NOMO-1 treated with DMSO at 0.1 percent for 48 hours (cell line): ENCODE measurements at regions not wholly inside any gene's neighbourhood (a gene's known extent, or its start where the extent isn't known, plus 50 kb on each side); places are given as distances from the start of the nearest gene placed in this dataset.
A peak's percentile ranks its signal among the peaks of the same experiment; 100 is the strongest.

ENCODE experiments used
- DNase-seq: peaks from one replicate; lab custom pipeline; 2025; ENCODE audit not compliant: unreplicated experiment; lab: John Stamatoyannopoulos, UW

DNA sequence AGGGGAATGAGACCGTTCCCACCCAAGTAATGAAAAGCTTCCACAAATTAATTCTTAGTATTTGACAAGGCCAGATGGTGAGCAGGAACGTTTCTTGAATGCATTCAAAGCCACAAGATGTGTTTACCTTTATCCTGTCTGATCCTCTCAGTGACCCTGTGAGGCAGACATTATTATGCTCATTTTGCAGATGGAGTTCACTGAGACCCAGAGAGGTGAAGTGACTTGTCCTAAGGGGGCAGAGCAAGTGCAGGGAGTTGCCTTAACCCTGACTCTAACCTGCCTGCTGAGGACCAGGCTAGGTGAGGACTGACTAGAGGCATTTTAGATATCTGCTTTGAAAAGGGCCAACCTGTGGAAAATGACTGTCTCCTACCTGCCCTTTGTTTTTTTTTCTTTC, 156.7 kb downstream of the HAPSTR1 start:
- no peak for DNase-seq

DNA sequence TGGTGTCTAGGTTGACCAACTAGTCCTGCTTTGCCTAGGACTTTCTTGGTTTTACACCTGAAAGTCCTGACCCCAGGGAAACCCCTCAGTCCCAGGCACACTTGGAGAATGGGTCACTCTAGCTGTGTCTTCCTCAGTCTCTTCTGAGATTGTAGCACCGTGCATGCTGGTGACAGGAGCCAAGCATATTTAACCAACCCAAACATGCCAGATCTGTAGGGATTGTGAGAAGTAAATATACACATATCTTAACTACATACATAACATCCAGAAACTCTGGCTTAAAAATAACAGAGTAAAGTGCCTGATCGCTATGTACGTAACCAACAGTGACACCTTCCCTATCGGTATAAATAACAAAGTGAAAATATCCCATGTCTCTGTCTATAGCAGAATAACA, 158.1 kb downstream of the HAPSTR1 start:
- DNase-seq: no peak

DNA sequence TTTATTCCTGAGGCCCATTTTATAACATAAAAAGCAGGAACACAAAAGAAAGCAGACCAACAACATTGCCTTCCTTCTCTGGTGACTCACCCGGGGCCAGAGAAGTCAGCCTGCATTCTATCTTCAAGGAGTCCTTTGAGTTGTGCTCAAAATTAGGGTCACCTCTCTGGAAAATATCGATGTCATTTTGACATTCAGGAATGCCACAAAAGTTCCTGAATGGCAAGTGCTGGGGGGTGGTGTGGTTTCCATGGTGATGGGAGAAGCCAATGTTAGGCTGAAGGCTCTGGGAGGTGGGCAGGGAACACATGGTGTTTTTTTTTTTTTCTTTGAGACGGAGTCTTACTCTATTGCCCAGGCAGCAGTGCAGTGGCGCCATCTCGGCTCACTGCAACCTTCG, 159.6 kb downstream of the HAPSTR1 start:
- no peak for DNase-seq

DNA sequence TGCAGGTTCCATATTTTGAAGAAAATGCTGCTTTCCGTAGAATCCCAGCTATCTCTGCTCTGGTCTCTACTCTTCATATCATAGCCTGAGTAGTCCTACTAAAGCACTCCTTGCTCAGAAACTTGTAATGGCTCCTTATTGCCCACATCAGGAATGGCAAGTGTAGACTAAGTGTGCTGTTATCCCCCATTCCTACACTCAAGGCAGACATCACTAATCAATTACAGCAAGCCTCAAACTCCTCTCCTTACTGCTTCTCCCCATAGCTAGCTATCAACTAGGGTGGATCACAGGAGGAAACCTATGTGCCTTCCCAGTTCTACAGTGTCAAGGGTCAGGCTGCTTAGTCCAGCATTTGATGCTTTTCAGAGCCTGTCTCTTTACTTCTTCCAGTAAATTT, 163.4 kb downstream of the HAPSTR1 start:
- DNase-seq: no peak

DNA sequence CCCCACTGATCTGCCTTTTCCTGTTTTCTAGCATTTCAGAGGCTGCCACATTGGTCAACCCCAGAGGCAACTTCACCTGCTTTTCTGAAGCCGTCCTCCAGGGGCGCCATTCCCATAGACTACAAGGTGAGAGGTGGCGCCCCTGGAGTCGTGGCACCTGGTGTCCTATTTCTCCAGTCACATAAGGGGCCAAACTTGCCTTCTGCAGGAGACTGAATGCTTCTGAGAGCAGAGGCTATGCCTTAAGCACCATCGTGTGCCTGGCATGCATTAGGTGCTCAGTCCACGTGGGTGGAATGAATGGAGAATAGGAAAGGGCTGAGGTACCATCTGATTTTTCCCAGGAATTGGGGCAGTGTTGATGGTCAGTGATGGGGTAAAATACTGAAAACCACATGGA, 164.8 kb downstream of the HAPSTR1 start:
- DNase-seq: no peak

DNA sequence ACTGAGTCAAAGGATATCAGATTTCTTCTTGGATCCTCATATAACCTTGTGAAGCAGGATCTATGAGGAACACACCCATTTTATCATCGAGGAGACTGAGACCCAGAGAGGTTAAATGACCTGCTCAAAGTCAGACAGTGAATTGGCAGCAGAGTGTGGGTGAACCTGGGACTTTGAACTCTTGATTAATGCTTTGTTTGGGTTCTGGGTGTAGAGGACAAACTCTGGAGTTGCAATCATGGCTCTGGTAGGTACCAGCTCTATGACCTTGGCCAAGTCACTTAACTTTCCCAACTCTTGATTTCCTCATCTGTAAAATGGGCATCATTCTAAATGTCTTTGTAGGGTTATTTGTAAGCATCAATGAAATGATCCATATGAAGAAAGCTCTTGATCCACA, 166.4 kb downstream of the HAPSTR1 start:
- DNase-seq: no peak

DNA sequence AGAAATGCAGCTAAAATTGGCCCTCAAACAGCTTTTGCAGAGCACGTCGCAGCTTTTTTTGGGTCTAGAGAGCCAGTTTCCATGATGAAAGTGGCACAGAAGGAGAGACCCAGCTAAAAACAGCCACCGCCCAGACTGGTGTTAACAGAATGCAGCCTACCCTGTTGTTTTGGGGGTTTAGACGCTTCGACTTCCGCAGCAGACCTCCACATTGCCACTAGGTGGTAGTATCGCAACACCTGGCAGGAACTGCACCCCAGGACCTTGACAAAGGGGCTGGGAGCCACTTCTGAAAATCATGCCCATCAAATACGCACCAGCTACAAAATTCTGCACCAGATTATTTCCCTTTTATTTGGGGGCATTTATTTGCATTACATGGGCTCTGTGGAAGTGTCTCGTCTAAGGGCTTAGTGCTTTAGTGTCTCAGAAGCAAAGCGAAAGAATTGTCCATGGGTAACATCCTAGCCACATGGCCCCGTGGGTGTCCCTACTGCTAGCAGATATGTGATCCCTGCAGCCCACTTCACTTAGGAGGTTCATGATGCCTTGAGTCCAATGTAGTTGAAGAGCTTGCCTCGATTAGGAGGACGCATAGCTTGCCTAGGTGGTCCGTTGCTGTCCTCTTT, 167.1 kb downstream of the HAPSTR1 start:
- DNase-seq: peak; percentile 17

DNA sequence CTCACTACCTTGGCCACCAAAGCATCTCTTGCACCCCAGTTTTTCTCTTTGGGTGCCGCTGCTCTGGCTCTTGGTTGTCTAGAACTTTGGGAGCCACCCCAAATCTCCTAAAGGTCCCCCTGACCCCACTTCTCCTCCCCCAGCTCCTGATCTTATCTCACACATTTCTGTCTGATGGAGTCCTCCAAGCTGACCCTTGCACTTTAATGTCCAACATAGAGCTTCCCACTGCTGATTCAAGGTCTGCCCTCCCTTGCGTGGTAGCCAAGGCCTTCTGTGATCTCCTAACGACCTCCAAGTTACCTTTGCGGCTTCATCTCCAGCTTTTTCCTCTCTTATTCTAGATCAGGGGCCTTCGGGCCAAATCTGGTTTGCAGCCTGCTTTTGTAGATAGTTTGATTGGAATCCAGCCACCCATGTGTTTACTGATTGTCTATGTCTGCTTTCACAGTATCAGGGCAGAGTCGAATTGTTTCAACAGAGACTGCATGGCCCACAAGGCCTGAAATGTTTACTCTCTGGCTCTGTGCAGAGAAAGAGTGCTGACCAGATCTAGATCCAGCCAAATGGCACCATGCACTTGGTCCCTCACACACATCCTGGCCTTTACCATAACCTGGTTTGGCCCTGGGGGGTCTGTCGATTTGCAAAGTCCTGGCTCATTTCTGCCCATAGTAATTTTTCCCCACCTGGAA, 168.6 kb downstream of the HAPSTR1 start:
- DNase-seq: no peak

DNA sequence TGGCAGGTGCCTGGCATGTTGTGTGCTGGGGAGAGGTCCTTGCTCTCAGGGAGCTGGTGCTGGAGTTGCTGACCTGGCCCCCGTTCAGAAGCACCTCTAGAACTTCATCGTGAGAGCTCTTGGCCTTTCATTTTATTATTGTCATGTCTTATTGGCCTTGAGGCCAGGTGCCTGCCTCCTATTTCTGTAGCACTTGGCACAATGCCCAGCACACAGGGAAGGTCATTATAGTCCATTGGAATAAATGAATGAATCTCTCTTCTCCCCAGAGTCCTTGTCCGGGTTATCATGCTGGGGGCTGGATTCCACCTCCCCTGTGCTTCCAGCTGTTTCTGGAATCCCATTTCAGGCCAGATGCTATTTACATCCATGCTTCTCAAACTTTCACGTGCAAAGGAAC, 169.2 kb downstream of the HAPSTR1 start:
- DNase-seq: no peak

DNA sequence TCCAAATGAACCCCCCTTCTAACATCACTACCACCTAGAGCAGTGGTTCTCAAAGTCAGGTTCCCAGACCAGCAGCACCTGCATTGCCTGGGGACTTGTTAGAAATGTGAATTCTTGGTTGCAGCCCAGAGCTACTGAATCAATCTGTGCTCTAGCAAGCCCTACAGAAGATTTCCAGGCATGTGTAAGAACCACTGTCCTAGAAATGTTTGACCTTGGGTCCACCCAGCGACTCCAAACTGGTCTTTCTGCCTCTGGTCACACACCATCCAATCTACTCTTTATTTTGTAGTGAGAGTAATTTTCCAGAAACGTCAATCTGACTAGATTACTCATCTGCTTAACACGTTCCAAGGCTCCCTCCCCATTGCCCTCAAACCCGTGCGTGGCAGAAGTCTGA, 169.9 kb downstream of the HAPSTR1 start:
- DNase-seq: no peak

DNA sequence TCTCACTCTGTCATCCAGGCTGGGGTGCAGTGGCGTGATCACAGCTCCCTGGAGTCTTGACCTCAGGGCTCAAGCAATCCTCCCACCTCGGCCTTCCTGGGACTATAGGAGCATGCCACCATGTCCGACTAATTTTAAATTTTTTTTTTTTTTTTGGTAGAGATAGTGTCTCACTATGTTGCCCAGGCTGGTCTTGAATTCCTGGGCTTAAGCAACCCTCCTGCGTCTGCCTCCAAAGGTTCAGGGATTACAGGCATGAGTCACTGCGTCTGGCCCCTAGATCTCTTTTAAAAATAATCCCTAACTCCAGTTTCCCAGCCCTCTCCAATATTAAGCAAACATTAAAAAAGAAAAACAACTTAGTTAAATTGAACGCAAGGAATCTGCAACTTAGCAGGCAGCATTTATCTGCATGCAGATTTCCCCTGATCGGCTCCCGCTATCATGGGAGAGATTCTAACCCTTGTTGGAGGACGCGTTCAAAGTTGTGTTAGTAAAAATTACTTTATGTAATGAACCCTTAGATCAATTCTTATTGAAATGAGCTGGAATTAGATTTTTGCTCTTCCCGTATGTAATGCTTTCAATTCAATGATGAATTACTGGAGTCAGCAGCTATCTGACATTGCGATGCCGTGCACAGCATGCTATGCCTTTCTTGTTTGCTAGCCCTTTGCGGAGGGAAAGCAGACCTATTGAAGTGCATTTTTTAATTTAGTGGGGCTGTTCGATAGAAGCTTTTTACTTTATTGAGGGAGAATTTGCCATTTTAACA, 171.7 kb downstream of the HAPSTR1 start:
- no peak for DNase-seq

DNA sequence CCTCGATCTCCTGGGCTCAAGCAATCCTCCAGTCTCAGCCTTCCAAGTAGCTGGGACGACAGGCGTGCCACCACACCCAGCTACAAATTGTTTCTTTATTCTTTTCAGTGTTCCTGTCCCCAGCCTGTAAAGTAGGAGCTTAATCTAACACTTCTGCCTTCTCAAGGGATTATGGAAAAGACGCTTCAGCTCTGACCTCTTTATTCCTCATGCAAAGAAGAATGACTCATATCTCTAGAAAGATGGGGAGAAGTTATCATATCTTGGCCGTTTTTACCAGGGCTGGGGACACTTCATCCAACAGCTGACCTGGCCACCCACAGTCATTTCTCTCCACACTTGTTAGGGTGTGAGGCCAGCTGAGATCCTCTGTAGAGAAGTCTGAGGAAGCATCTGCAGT, 172.6 kb downstream of the HAPSTR1 start:
- DNase-seq: no peak

DNA sequence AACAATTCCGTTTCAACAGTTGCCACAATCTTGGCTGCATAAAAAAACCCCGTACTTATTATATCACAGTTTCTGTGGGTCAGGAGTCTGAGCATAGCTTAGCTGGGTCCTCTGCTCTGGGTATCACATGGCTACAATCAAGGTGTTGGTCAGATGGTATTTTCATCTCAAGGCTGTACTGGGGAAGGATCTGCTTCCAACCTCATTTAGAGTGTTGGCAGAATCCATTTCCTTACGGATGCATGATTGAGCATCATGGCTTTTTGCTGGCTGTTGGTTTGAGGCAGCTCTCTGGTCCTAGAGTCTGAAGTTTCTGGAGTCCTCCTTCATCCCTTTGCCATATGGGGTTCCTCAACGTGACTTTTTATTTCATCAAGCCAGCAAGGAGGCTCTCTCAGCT, 177.0 kb downstream of the HAPSTR1 start:
- DNase-seq: no peak

DNA sequence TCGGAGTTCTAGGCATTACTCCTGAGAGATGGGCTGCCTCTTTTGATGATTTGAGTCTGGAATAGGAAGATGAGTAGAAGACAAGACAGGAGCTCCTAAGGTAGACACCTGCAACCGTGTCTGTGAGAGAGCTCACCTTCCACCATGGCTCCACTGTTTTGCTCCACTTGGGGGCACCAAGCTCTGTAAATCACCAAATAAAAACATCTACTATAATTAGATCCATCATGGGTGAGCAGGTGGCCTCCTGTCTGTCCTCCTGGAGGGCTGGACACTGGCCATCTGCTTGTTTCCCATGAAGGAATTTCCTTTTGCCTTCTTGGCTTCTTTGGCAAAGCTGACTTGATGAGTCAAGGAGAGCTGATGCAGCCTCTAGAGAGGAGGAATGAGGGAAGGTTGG, 179.0 kb downstream of the HAPSTR1 start:
- DNase-seq: no peak

DNA sequence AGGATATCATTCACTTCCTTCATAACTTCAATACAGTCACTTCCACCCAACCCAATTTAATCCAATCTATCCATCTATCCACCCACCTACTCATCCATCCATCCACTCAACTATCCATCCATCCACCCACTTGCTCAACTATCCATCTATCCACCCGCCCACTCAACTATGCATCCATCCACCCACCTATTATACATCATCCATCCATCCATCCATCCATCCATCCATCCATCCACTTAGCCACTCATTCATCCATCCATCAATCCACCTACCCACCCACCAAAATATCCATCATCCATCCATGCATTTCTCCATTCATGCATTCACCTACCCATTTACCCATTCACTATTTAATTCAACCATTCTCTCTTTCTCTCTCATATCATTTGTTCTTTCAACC, 179.5 kb downstream of the HAPSTR1 start:
- DNase-seq: no peak

DNA sequence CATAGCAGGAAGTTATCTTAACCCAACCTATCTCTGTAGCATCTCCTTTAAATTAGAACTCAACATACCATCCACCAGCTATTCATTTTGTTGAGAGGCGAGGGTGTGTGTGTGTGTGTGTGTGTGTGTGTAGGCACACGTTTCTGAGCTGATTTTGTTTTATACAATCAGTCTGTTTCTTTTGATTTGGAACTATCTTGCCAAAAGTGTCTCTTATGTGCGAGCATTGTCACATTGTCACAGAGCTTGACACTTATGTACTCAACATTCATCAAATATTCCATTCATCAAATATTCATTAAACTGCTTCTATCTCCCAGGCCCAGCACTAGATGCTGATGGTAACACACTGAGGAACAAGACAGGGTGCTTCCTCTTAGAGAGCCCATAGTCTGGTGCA, 180.4 kb downstream of the HAPSTR1 start:
- DNase-seq: no peak

DNA sequence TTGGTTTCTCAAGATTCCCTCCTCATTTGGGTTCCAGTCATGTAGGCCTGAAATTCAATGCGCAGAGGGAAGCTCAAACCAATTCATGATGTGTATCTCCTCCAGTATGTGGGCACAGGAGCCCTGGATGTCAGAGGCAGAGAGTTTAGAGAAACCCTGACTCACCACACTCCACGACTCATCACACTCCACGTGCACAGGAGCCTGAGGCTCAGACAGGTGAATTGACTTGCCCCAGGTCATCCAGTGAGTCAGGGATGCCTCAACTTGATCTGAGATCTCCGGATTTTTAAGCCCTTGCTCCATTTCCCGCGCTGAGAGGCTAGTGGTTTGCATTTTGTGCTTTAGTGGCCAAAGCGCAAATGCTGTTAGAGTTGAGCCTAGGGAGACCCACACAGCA, 183.9 kb downstream of the HAPSTR1 start:
- no peak for DNase-seq

DNA sequence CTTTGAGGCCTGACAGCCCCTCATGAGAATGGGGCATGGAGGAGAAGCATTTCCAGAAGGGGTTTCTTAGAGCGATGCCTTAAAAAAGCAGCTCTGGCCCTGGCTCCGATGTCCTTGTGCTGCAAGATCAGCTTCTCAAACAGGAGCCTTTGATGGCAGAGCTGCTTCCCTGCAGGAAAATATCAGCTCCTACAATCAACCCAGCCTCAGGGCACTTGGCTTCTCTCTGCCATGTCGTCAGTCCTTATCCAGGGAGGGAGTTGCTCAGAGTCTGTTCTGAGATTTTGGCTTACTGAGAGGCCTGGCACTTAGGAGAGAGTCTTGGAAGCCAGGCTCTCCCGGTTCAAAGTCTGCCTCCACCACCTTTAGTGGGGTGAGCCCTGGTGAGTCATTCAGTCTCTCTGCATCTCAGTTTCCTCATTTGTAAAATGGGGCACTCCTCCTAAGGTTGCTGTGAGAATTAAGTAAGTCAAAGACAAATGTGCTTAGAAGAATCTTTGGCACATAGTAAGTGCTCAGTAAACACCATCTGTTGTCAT, 184.4 kb downstream of the HAPSTR1 start:
- no peak for DNase-seq

DNA sequence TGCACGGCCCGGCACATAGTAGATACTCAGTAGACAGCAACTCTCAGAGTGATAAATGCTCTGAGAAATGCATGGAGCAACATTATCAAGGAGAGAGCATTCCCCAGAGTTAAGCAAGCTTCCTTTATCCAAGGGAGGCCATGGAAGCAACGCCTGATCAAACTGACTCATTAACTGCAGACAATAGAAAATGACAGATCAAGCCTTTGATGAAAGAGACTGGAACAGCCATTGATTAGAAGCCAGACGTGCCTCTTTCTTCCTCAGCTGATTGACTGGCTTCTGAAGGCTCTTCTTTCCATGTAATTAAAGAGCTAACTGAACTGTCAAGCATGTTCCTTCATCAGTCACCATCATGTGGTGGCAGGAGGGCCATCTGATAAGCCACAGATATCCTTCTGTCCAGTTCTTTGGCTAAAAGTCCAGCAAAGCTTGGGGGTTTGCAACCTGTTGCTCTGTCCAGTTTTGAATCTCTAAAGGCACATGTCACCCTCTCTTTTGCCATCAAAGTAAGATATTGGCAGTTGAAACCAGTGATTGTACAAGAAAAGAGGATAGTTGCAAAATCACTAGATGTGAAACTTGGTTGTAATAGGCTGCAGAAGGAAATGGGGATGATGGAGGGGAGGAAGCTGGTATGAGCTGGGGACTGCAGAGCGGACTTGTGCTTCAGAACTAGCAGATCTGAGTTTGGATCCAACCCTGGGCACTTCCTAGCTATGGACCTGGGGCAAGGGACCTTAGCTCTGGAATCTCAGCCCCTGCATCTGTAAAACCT, 188.0 kb downstream of the HAPSTR1 start:
- peak; percentile 92 for DNase-seq

DNA sequence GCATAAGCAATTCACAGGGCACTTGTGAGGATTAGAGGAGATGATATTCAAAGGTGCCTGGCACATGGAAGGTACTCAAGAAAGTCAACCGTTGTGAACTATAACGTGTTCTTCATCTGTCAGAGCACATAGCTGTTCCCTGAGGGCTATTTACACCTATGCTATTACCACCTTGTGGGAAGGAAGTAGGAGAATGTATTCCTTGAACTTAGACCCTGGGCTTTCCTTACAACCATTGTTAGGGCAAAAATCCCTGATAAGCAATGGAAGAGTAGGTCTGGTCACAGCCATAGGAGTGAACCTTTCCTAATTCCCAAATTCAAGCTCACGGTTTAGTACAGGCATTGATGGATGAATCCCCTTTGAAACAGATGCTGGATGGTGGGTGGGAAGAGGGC, 188.6 kb downstream of the HAPSTR1 start:
- DNase-seq: no peak

DNA sequence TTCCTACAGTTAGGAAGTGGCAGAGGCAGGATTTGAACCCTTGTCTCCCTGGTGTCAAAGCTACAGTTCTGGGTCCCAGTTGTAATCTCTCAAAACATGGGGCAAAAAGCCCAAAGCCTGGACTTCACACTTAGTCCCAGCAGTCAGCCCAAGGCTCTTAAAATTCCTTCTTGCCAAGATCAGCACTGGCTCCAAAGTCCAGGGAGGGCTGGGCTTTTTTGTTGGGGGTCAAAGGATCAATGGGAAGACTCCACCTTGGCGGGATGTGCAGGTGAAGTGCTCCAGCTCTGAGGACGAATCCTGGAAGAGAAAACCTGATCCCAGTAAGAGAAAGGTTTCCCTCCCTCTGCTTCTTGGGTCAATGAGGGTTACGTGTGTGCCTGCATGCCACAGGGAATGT, 195.5 kb downstream of the HAPSTR1 start:
- no peak for DNase-seq

DNA sequence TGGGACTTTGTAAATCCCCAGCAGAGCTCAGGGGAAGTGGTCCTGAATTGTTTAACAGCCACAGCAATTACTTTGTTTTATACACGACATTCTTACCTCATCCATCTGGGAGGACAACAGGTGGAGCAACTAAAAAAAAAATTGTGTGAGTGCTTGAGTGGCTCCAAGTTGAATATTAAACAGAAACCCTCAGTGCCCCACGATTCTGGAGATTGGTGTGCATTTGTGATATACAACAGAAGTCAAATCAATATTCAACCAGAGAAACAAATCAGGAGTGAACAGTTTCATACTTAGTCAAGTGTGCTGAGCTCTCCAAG, 204.8 kb downstream of the HAPSTR1 start:
- no peak for DNase-seq
